Effector memory CD4-positive, alpha-beta T cell (primary cell): ENCODE measurements at regions not wholly inside any gene's neighbourhood (a gene's known extent, or its start where the extent isn't known, plus 50 kb on each side); places are given as distances from the start of the nearest gene placed in this dataset.
A peak's percentile ranks its signal among the peaks of the same experiment; 100 is the strongest.

Source experiments
- DNase-seq, 3 donors: peaks; one replicate each; pipeline ENCODE4 v3.0.0-alpha.2; 2020
- H3K27ac ChIP-seq: 2 replicates; pipeline ENCODE4 v1.7.0; 2013; ENCODE audit warnings: mild to moderate bottlenecking, low read length, moderate library complexity; ENCODE audit not compliant: insufficient read depth, poor library complexity, severe bottlenecking
- H3K27me3 ChIP-seq: replicated peaks from 2 replicates; pipeline ENCODE4 v1.7.0; 2013; ENCODE audit warnings: mild to moderate bottlenecking, low read length; ENCODE audit not compliant: insufficient read depth, control insufficient read depth, poor library complexity, severe bottlenecking
- H3K36me3 ChIP-seq: 2 replicates; pipeline ENCODE4 v1.7.0; 2013; ENCODE audit warnings: mild to moderate bottlenecking, low read length, moderate library complexity; ENCODE audit not compliant: control insufficient read depth, insufficient read depth
- H3K4me1 ChIP-seq: 2 replicates; pipeline ENCODE4 v1.7.0; 2013; ENCODE audit warnings: low read length, mild to moderate bottlenecking; ENCODE audit not compliant: control insufficient read depth, insufficient read depth, poor library complexity, severe bottlenecking
- H3K4me3 ChIP-seq: 2 replicates; pipeline ENCODE4 v1.7.0; 2013; ENCODE audit warnings: low read length, low read depth, mild to moderate bottlenecking; ENCODE audit not compliant: insufficient read depth, poor library complexity, severe bottlenecking
- H3K9me3 ChIP-seq: 2 replicates; pipeline ENCODE4 v1.7.0; 2013; ENCODE audit warnings: mild to moderate bottlenecking, low read length, moderate library complexity; ENCODE audit not compliant: control insufficient read depth

- H3K4me1 ChIP-seq: no peaks in the 10 kb centered on the region
- DNase-seq: no peak
- H3K36me3 ChIP-seq: no peaks in the 10 kb centered on the region
- no peaks in the 10 kb centered on the region for H3K9me3 ChIP-seq
- H3K27ac ChIP-seq: no peak overlapping the region
- no peaks in the 10 kb centered on the region for H3K27me3 ChIP-seq
- H3K4me3 ChIP-seq: no peak overlapping the region
These were observed 178.7 kb downstream of the MRPL39 start for GRCh38 chr21:25428537-25428936.

GRCh38 chr21:25427828-25428227 lies 179.5 kb downstream of the MRPL39 start:
- no peak for DNase-seq
- no peak overlapping the region for H3K27ac ChIP-seq
- H3K4me1 ChIP-seq: no peaks in the 10 kb centered on the region
- no peaks in the 10 kb centered on the region for H3K27me3 ChIP-seq
- H3K9me3 ChIP-seq: no peaks in the 10 kb centered on the region
- H3K4me3 ChIP-seq: no peak overlapping the region
- no peaks in the 10 kb centered on the region for H3K36me3 ChIP-seq

- no peaks in the 10 kb centered on the region for H3K27me3 ChIP-seq
- no peak overlapping the region for H3K4me3 ChIP-seq
- H3K9me3 ChIP-seq: no peaks in the 10 kb centered on the region
- H3K36me3 ChIP-seq: no peaks in the 10 kb centered on the region
- DNase-seq: no peak
- no peaks in the 10 kb centered on the region for H3K4me1 ChIP-seq
- H3K27ac ChIP-seq: no peak overlapping the region
These were observed 180.7 kb downstream of the MRPL39 start for GRCh38 chr21:25426580-25426979.

GRCh38 chr21:25425156-25425555 lies 182.1 kb downstream of the MRPL39 start:
- no peaks in the 10 kb centered on the region for H3K4me1 ChIP-seq
- H3K27me3 ChIP-seq: no peaks in the 10 kb centered on the region
- no peak for DNase-seq
- H3K36me3 ChIP-seq: no peaks in the 10 kb centered on the region
- H3K9me3 ChIP-seq: no peaks in the 10 kb centered on the region
- no peak overlapping the region for H3K27ac ChIP-seq
- no peak overlapping the region for H3K4me3 ChIP-seq

GRCh38 chr21:25424634-25425033 lies 182.6 kb downstream of the MRPL39 start:
- Histone ChIP-seq H3K4me3 (no peak overlapping the region), H3K27me3 (no peaks in the 10 kb centered on the region), H3K27ac (no peak overlapping the region), H3K9me3 (no peaks in the 10 kb centered on the region), H3K4me1 (no peaks in the 10 kb centered on the region), H3K36me3 (no peaks in the 10 kb centered on the region)
- no peak for DNase-seq

- DNase-seq: no peak
- Histone ChIP-seq H3K9me3 (no peaks in the 10 kb centered on the region), H3K4me3 (no peak overlapping the region), H3K36me3 (no peaks in the 10 kb centered on the region), H3K27ac (no peak overlapping the region), H3K4me1 (no peaks in the 10 kb centered on the region), H3K27me3 (no peaks in the 10 kb centered on the region)
These were observed 183.2 kb downstream of the MRPL39 start for GRCh38 chr21:25424048-25424447.

GRCh38 chr21:25422610-25423608 lies 184.4 kb downstream of the MRPL39 start:
- Histone ChIP-seq H3K4me1 (no peaks in the 10 kb centered on the region), H3K27ac (no peak overlapping the region), H3K27me3 (no peaks in the 10 kb centered on the region), H3K36me3 (no peaks in the 10 kb centered on the region), H3K4me3 (no peak overlapping the region), H3K9me3 (no peaks in the 10 kb centered on the region)
- no peak for DNase-seq

- Histone ChIP-seq H3K4me3 (no peak overlapping the region), H3K27me3 (no peaks in the 10 kb centered on the region), H3K36me3 (no peaks in the 10 kb centered on the region), H3K9me3 (no peaks in the 10 kb centered on the region), H3K27ac (no peak overlapping the region), H3K4me1 (no peaks in the 10 kb centered on the region)
- DNase-seq: peak; percentile 13 to 38 (median 19)
These were observed 185.8 kb downstream of the MRPL39 start for GRCh38 chr21:25421321-25422028.

- Histone ChIP-seq H3K4me3 (no peak overlapping the region), H3K27me3 (no peaks in the 10 kb centered on the region), H3K27ac (no peak overlapping the region), H3K9me3 (no peaks in the 10 kb centered on the region), H3K36me3 (no peaks in the 10 kb centered on the region), H3K4me1 (no peaks in the 10 kb centered on the region)
- DNase-seq: no peak
These were observed 186.4 kb downstream of the MRPL39 start for GRCh38 chr21:25420831-25421230.

GRCh38 chr21:25416669-25417068 lies 190.6 kb downstream of the MRPL39 start:
- H3K27ac ChIP-seq: no peak overlapping the region
- H3K4me1 ChIP-seq: no peaks in the 10 kb centered on the region
- H3K27me3 ChIP-seq: no peaks in the 10 kb centered on the region
- H3K4me3 ChIP-seq: no peak overlapping the region
- no peaks in the 10 kb centered on the region for H3K9me3 ChIP-seq
- DNase-seq: no peak
- H3K36me3 ChIP-seq: no peaks in the 10 kb centered on the region
